Left colon (tissue), 2 donors: ENCODE measurements at regions not wholly inside any gene's neighbourhood (a gene's known extent, or its start where the extent isn't known, plus 50 kb on each side); places are given as distances from the start of the nearest gene placed in this dataset.

Experiments used
- ATAC-seq: fragments of 200-7000 bp; cut with Tn5 transposase; one replicate; pipeline ENCODE4 v1.9.1; 2020; ENCODE audit warnings: mild to moderate bottlenecking, moderate library complexity
- DNase-seq, 2 donors: peaks; one replicate each; pipeline ENCODE4 v3.0.0-alpha.2; 2020
- intact Hi-C, 2 donors: fragments of 100-400 bp; cut with DNase I in 1 of 2; cut with micrococcal nuclease in 1 of 2; formaldehyde crosslinking; loops; one replicate each; pipeline versions ENCODE4 v1.11.2 to v1.14.0; 2022; cut with DNase I, micrococcal nuclease
- donor health status: DM: no; HTN: no; CAD: no.
- donor health status: DM: yes; HTN: yes; CAD: no.

- intact Hi-C loops, result no loop called here
- DNase-seq (no peak), ATAC-seq (no peak)
Measured at GRCh38 chr2:65537651-65538385, 105.4 kb upstream of the SPRED2 start.

- ATAC-seq (no peak), DNase-seq (no peak)
- intact Hi-C loops, result no loop called here
Measured at GRCh38 chr2:65536596-65536995, 104.2 kb upstream of the SPRED2 start.

GRCh38 chr2:65532937-65533336, 100.5 kb upstream of the SPRED2 start:
- ATAC-seq (no peak), DNase-seq (no peak)
- intact Hi-C loops, result no loop called here

- intact Hi-C loops, result no loop called here
- no peak for DNase-seq
- no peak for ATAC-seq
Measured at GRCh38 chr2:65532326-65532725, 99.9 kb upstream of the SPRED2 start.

- intact Hi-C loops, result no loop called here
- no peak for DNase-seq
- ATAC-seq, result no peak
Measured at GRCh38 chr2:65530547-65531320, 98.3 kb upstream of the SPRED2 start.

GRCh38 chr2:65529419-65529818, 97.0 kb upstream of the SPRED2 start:
- ATAC-seq (no peak), DNase-seq (no peak)
- intact Hi-C loops, result no loop called here

- intact Hi-C loops, result no loop called here
- ATAC-seq (peak; percentile 66), DNase-seq (no peak)
Measured at GRCh38 chr2:65528241-65528574, 95.8 kb upstream of the SPRED2 start.

- DNase-seq, result no peak
- intact Hi-C loops, result no loop called here
- ATAC-seq, result peak; percentile 43
Measured at GRCh38 chr2:65527451-65528240, 95.2 kb upstream of the SPRED2 start.

- DNase-seq, result no peak
- intact Hi-C loops, result no loop called here
- ATAC-seq, result peak; percentile 52
Measured at GRCh38 chr2:65525616-65526231, 93.3 kb upstream of the SPRED2 start.

GRCh38 chr2:65522922-65523321, 90.5 kb upstream of the SPRED2 start:
- intact Hi-C loops, result no loop called here
- ATAC-seq, result no peak
- DNase-seq, result no peak

GRCh38 chr2:65518751-65519150, 86.4 kb upstream of the SPRED2 start:
- intact Hi-C loops, result no loop called here
- DNase-seq (no peak), ATAC-seq (no peak)

- intact Hi-C loops, result no loop called here
- DNase-seq (no peak), ATAC-seq (no peak)
Measured at GRCh38 chr2:65514555-65515195, 82.3 kb upstream of the SPRED2 start.

- DNase-seq (no peak), ATAC-seq (no peak)
- intact Hi-C loops, result no loop called here
Measured at GRCh38 chr2:65512783-65513182, 80.4 kb upstream of the SPRED2 start.

- intact Hi-C loops, result no loop called here
- ATAC-seq (no peak), DNase-seq (no peak)
Measured at GRCh38 chr2:65511306-65511705, 78.9 kb upstream of the SPRED2 start.

- DNase-seq (no peak), ATAC-seq (no peak)
- intact Hi-C loops, result no loop called here
Measured at GRCh38 chr2:65508225-65508624, 75.8 kb upstream of the SPRED2 start.

- intact Hi-C loops, result no loop called here
Measured at GRCh38 chr2:65507102-65508069, 75.0 kb upstream of the SPRED2 start.

GRCh38 chr2:65504814-65505697, 72.7 kb upstream of the SPRED2 start:
- DNase-seq (no peak), ATAC-seq (no peak)
- intact Hi-C loops, result no loop called here

More at GRCh38 chr2:65507102-65508069, 75.0 kb upstream of the SPRED2 start:
- DNase-seq, result no peak
- no peak for ATAC-seq
